ENCODE measurements at regions not wholly inside any gene's neighbourhood (a gene's known extent, or its start where the extent isn't known, plus 50 kb on each side); places are given as distances from the start of the nearest gene placed in this dataset.
"Not testable (repeated sequence)": the region's sequence is repeated elsewhere in the genome, so short reads cannot be mapped to it uniquely, and the experiment has no call there.

DNA sequence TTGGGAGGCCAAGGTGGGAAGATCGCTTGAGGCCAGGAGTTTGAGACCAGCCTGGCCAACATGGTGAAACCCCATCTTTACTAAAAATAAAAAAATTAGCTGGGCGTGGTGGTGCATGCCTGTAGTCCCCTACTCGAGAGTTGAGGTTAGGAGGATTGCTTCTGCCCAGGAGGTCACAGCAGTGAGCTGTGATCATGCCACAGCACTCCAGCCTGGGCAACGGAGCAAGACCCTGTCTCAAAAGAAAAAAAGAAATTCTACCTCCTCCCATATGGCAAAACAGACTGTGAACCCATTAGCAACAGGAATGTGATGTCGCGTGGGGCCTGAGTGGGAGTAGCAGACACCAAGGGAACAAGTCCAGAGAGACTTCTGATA is 99.7 kb upstream of the MED13L start:
- not testable (repeated sequence) for DNase-seq (ENCODE audit: extremely low read depth in 1 of 11, low read depth in 9 of 11, low spot score in 4 of 11)

- DNase-seq (ENCODE audit: extremely low read depth in 1 of 11, low read depth in 9 of 11, low spot score in 4 of 11), result no peak
These were observed 100.5 kb upstream of the MED13L start for GRCh38 chr12:116378002-116378401.

DNA sequence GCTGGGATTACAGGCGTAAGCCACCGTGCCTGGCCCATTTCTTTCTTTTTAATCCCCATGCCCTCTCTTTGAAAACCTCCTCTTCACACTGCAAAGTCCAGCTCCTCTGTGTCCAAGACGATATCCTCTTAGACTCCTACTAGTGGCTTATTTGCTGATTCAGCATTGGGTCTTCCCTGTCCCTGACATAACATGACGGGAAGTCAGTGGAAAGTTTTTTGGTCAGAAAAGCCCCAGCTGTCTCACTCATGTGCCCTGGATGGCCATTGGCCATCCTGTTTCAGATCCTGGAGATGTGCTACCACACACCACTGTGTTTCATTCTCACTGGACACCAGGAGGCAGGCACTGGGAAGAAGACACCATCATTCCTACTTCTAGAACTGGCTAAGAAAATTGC is 102.6 kb upstream of the MED13L start:
- no peak for DNase-seq (ENCODE audit: extremely low read depth in 1 of 11, low read depth in 9 of 11, low spot score in 4 of 11)

GRCh38 chr12:116380740-116381139 is 103.2 kb upstream of the MED13L start:
- DNase-seq (ENCODE audit: extremely low read depth in 1 of 11, low read depth in 9 of 11, low spot score in 4 of 11), result not testable (repeated sequence)

DNA sequence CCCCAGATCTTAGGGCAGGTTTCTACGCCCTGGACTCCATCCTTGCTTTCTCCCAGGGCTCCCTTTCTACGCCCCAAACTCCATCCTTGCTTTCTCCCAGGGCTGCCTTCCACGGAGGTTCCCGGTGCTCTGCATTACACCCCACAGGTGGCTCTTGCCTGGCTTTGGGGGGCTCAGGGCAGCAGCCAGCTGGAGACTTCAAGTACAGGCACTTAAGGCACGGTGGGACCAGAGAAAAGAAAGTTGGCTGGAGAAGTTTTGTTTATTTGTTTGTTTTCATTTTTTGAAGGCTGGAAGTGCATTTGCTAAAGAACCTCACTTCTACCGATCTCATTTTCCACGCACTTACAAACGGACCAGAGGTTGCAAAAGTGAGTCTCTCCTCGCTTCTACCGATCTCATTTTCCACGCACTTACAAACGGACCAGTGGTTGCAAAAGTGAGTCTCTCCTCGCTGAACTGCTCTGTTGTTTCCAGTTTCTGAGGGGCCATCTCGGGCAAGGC is 103.8 kb upstream of the MED13L start:
- no peak for DNase-seq (ENCODE audit: extremely low read depth in 1 of 11, low read depth in 9 of 11, low spot score in 4 of 11)

GRCh38 chr12:116381744-116382685 is 104.5 kb upstream of the MED13L start:
- peak in 4 of 11 donors; percentile 28 to 66 (median 57) for DNase-seq (ENCODE audit: extremely low read depth in 1 of 11, low read depth in 9 of 11, low spot score in 4 of 11)

- no peak for DNase-seq (ENCODE audit: extremely low read depth in 1 of 11, low read depth in 9 of 11, low spot score in 4 of 11)
These were observed 105.4 kb upstream of the MED13L start for GRCh38 chr12:116382686-116383530.

GRCh38 chr12:116384175-116384574 is 106.7 kb upstream of the MED13L start:
- DNase-seq (ENCODE audit: extremely low read depth in 1 of 11, low read depth in 9 of 11, low spot score in 4 of 11), result no peak

GRCh38 chr12:116384691-116385485 is 107.4 kb upstream of the MED13L start:
- DNase-seq (ENCODE audit: extremely low read depth in 1 of 11, low read depth in 9 of 11, low spot score in 4 of 11), result no peak

GRCh38 chr12:116385486-116386217 is 108.2 kb upstream of the MED13L start:
- no peak for DNase-seq (ENCODE audit: extremely low read depth in 1 of 11, low read depth in 9 of 11, low spot score in 4 of 11)

DNA sequence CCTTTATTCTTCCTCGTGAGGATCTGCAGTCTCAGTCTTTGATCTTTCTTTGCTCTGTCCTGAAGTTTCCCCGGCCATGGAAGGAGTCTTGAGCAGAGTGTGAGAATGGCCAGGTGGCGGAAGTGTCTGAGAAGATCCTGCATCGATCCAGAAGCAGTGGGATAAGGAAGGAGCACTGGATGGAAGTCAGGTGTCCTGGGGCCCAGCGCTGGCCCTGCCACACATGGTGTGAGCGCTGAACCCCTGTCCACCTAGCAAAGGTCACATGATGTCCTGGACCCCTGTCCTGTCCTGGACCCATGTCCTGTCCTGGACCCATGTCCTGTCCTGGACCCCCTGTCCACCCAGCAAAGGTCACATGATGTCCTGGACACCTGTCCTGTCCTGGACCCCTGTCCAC is 111.8 kb upstream of the MED13L start:
- no peak for DNase-seq (ENCODE audit: extremely low read depth in 1 of 11, low read depth in 9 of 11, low spot score in 4 of 11)

- DNase-seq (ENCODE audit: extremely low read depth in 1 of 11, low read depth in 9 of 11, low spot score in 4 of 11), result no peak
These were observed 112.5 kb upstream of the MED13L start for GRCh38 chr12:116389990-116390389.

DNA sequence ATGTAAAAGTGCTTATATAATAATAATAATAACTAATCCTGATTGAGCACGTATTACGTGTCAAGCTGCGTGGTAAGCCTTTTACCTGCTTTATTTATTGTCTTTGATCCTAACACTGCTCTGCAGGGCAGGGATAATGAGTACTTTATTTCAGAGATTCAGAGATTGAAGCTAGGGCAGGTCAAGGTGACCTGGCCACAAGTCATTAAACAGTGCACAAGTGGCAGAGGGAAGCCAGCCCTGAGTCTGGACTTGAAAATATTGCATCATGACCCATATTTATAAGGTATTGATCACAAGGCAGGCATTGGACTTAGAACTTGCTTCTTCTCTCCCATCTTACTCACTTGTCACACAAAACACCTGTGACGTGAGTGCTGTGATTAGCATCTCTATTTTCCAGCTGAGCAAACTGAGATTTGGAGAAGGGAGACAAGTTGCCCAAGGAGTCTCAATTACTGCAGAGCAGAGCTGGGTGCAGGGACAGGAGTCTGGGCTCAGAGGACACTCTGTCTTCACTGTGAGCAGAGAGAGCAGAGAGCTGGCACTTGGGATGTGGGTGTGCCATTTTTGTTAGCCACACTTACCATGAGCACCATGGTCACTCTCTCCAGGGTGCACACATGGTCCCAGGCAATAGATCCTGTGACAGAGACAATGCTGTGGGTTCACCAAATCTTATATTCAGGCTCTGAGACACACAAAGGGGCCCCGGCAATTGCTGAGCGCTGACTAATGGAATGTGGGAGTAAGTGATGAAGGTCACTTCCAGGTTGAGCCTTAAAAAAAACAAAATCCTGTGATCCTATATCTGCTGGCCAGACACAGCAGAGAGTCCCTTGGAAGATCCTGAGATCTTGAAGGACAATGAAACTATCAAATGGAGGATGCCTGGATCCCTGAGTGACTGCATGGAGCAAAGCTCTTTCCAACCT is 113.2 kb upstream of the MED13L start:
- DNase-seq (ENCODE audit: extremely low read depth in 1 of 11, low read depth in 9 of 11, low spot score in 4 of 11), result no peak

DNA sequence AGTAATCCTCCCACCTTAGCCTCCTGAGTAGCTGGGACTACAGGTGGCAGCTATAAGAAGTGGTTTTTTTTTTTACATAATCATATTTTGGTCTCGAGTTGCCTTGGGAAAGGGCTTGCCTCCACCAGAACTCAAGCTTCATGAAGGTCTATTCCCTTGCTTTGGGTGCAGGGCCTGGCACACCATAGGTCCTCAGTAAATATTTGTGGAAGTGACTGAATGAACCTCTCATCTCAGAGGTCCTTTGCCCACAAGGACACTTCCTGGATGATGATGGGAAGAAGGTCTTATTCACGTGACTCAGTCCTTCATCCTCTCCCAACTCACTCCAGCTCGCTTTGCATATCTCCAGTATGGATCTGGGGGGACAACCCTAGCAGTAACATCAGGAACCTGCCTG is 114.0 kb upstream of the MED13L start:
- no peak for DNase-seq (ENCODE audit: extremely low read depth in 1 of 11, low read depth in 9 of 11, low spot score in 4 of 11)

GRCh38 chr12:116392061-116392460 is 114.6 kb upstream of the MED13L start:
- DNase-seq (ENCODE audit: extremely low read depth in 1 of 11, low read depth in 9 of 11, low spot score in 4 of 11), result no peak

DNA sequence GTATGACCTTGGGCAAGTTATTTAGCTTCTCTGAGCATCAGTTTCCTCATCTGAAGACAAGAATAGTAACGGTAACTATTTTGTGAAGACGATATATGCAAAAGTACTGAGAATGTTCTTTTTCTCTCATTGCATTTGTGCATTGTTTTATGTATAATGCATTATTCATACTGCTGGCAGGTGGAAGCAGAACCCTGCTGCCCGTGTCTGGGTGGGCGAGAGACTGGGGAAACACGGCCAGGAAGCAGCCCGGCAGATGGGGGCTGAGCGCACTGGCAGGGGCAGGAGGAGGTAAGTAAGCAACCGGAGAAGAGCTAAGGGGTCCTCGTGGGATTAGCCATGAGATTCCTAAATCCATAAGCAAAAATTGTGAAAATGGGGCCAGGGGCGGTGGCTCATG is 115.8 kb upstream of the MED13L start:
- DNase-seq (ENCODE audit: extremely low read depth in 1 of 11, low read depth in 9 of 11, low spot score in 4 of 11), result no peak

DNA sequence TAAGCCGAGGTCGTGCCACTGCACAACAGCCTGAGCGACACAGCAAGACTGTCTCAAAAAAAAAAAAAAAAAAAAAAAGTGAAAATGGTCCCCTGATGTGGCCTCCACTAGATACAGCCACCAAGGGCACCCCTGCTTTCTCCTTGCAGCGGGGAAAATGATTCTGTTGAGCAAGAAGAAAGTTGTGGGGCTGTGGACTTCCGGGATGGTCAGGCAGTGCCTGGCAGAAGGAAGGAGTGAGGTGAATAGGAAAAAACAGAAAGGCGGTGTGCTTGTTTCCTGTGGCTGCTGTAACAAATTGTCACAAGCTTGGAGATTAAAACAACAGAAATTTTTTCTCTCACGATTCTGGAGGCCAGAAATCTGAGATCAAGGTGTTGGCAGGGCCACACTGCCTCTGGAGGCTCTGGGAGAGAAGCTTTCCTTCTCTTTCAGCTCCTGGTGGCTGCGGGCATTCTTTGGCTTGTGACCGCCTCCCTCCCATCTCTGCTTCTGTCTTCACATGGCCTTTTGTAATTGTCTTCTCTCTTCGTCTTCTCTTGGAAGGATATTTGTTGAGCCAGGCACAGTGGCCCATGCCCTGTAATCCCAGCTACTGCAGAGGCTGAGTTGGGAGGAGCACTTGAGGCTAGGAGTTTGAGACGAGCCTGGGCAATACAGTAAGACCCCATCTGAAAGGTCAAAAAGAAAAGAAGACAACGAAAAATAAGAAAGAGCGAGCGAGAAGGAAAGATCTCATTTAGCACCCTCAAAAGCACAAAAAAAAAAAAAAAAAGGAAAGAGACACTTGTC is 116.6 kb upstream of the MED13L start:
- DNase-seq (ENCODE audit: extremely low read depth in 1 of 11, low read depth in 9 of 11, low spot score in 4 of 11), result no peak
